Hepatocyte (in vitro differentiated cells): ENCODE measurements at regions not wholly inside any gene's neighbourhood (a gene's known extent, or its start where the extent isn't known, plus 50 kb on each side); places are given as distances from the start of the nearest gene placed in this dataset.

Source experiments
- DNase-seq: peaks from one replicate; pipeline ENCODE4 v3.0.0-alpha.2; 2016; ENCODE audit warnings: low spot score
- H2AFZ ChIP-seq: fragments of 200-600 bp; sonication (generic); 2 replicates; pipeline ENCODE4 v1.6.0; 2016; ENCODE audit warnings: antibody characterized with exemption, mild to moderate bottlenecking
- H3K27ac ChIP-seq: fragments of 200-600 bp; sonication (generic); 2 replicates; pipeline ENCODE4 v1.5.1; 2016; ENCODE audit warnings: mild to moderate bottlenecking
- H3K27me3 ChIP-seq: fragments of 200-600 bp; sonication (generic); 2 replicates; pipeline ENCODE4 v1.6.1; 2016
- H3K36me3 ChIP-seq: fragments of 200-600 bp; sonication (generic); replicated peaks from 2 replicates; pipeline ENCODE4 v1.5.1; 2016; ENCODE audit warnings: low read depth; ENCODE audit not compliant: insufficient read depth
- H3K4me1 ChIP-seq: fragments of 200-600 bp; sonication (generic); 2 replicates; pipeline ENCODE4 v1.5.1; 2016; ENCODE audit warnings: mild to moderate bottlenecking, moderate library complexity; ENCODE audit not compliant: insufficient read depth
- H3K4me2 ChIP-seq: fragments of 200-600 bp; sonication (generic); 2 replicates; pipeline ENCODE4 v1.6.0; 2016
- H3K4me3 ChIP-seq: fragments of 200-600 bp; sonication (generic); 2 replicates; pipeline ENCODE4 v1.5.1; 2016; ENCODE audit warnings: mild to moderate bottlenecking
- H3K79me2 ChIP-seq: fragments of 200-600 bp; sonication (generic); 2 replicates; pipeline ENCODE4 v1.6.0; 2017; ENCODE audit warnings: mild to moderate bottlenecking
- H3K9me2 ChIP-seq: fragments of 200-600 bp; sonication (generic); replicated peaks from 2 replicates; pipeline ENCODE4 v1.6.0; 2017; ENCODE audit warnings: mild to moderate bottlenecking; ENCODE audit not compliant: insufficient read depth
- H3K9me3 ChIP-seq: fragments of 200-600 bp; sonication (generic); 2 replicates; pipeline ENCODE4 v1.5.1; 2016; ENCODE audit warnings: low read depth, mild to moderate bottlenecking
- H4K20me1 ChIP-seq: fragments of 200-600 bp; sonication (generic); 2 replicates; pipeline ENCODE4 v1.6.0; 2016; ENCODE audit warnings: mild to moderate bottlenecking; ENCODE audit not compliant: insufficient read depth, poor library complexity, severe bottlenecking
- CTCF ChIP-seq: fragments of 200-600 bp; sonication (generic); IDR thresholded peaks from 2 replicates; pipeline ENCODE4 v1.5.1; 2016; ENCODE audit warnings: antibody characterized with exemption, mild to moderate bottlenecking; ENCODE audit not compliant: poor library complexity
- EZH2 ChIP-seq: fragments of 200-600 bp; sonication (generic); IDR thresholded peaks from 2 replicates; pipeline ENCODE4 v1.6.1; 2016; ENCODE audit warnings: antibody characterized with exemption, mild to moderate bottlenecking, borderline replicate concordance
- EZH2phosphoT487 ChIP-seq: fragments of 200-600 bp; sonication (generic); IDR thresholded peaks from one replicate; pipeline ENCODE4 v1.6.1; 2018; ENCODE audit warnings: antibody characterized with exemption, mild to moderate bottlenecking, low read depth, moderate library complexity; ENCODE audit not compliant: unreplicated experiment, severe bottlenecking
- WGBS: methylation state at CpG from one replicate; pipeline ENCODE4 v1.1.6; 2016; ENCODE audit warnings: low lambda C conversion rate; ENCODE audit errors: missing lambda C conversion rate; 5-methylcytosine and 5-hydroxymethylcytosine counted together

GRCh38 chr14:43169722-43170121 is 1337.4 kb downstream of the FSCB start:
- H3K9me3 ChIP-seq: no peaks in the 10 kb centered on the region
- no peak for DNase-seq
- no peaks in the 10 kb centered on the region for H3K27me3 ChIP-seq
- TF ChIP-seq EZH2 (no peak), EZH2phosphoT487 (no peak), CTCF (no peak)
- peaks cover 7% of the 10 kb centered on the region for H3K4me1 ChIP-seq
- no peak overlapping the region for H2AFZ ChIP-seq
- H3K27ac ChIP-seq: no peak overlapping the region
- no peaks in the 10 kb centered on the region for H3K9me2 ChIP-seq
- no peak overlapping the region for H3K4me3 ChIP-seq
- WGBS: 86% methylated on average over 2 of the region's 2 CpGs
- no peaks in the 10 kb centered on the region for H4K20me1 ChIP-seq
- H3K79me2 ChIP-seq: no peaks in the 10 kb centered on the region
- H3K36me3 ChIP-seq: no peaks in the 10 kb centered on the region
- no peak overlapping the region for H3K4me2 ChIP-seq

DNA sequence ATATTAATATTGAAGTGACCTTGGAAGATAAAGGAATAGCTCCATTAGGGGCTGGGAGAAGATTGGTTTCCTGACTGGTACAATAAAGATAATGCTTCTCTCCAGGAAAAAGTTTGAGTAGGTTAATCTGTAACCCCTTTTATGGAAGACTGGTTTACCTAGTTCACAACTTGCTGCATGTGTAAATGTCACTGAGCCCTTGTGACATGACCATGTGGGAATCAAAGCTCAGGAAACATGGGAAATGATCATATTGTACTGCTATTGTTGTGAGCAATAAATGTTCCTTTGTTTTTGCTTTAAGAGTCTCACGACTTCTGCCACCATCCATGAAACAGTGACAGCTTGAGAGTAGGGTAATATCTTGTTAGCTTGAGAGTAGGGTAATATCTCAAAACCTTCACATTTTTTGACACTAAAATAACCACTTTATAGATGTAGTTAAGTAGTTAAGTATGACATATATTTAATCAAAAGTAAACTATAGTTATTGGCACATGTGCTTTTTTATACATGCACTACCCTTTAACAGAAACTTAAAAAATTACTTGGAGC is 1338.6 kb downstream of the FSCB start:
- Histone ChIP-seq H3K4me2 (peak overlapping the region; percentile 4), H2AFZ (no peak overlapping the region), H3K36me3 (no peaks in the 10 kb centered on the region), H3K4me3 (no peak overlapping the region), H3K9me2 (no peaks in the 10 kb centered on the region), H3K27ac (peak overlapping the region; percentile 2), H3K9me3 (no peaks in the 10 kb centered on the region), H3K4me1 (peaks cover 7% of the 10 kb centered on the region), H3K27me3 (no peaks in the 10 kb centered on the region), H4K20me1 (no peaks in the 10 kb centered on the region), H3K79me2 (no peaks in the 10 kb centered on the region)
- peak; percentile 32 for DNase-seq
- 69% methylated on average over 1 of the region's 1 CpG for WGBS
- TF ChIP-seq EZH2 (no peak), EZH2phosphoT487 (no peak), CTCF (no peak)

DNA sequence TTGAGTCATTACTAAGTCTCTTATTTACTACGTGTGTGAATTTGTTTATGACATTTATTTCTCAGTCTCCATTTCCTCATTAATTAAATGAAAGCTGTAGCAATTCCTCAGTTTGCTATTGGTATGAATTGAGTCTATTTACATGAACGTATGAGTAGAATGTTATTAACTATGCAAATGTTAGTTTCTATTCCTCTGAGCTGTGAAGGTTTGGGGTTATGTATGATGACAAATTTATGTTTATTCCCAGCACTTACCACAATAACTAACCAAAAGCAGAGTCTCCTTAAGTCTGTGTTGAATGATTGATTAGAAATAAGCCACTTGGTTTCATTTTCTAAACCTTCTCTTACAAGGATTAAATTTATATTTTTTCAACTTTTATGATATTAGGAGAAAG is 1340.9 kb downstream of the FSCB start:
- H3K4me1 ChIP-seq: peaks cover 7% of the 10 kb centered on the region
- TF ChIP-seq EZH2phosphoT487 (no peak), CTCF (no peak), EZH2 (no peak)
- no peak overlapping the region for H3K4me2 ChIP-seq
- 93% methylated on average over 2 of the region's 2 CpGs for WGBS
- H2AFZ ChIP-seq: no peak overlapping the region
- H4K20me1 ChIP-seq: no peaks in the 10 kb centered on the region
- no peak for DNase-seq
- H3K4me3 ChIP-seq: no peak overlapping the region
- no peak overlapping the region for H3K27ac ChIP-seq
- H3K36me3 ChIP-seq: no peaks in the 10 kb centered on the region
- H3K27me3 ChIP-seq: no peaks in the 10 kb centered on the region
- H3K79me2 ChIP-seq: no peaks in the 10 kb centered on the region
- H3K9me3 ChIP-seq: no peaks in the 10 kb centered on the region
- H3K9me2 ChIP-seq: no peaks in the 10 kb centered on the region

DNA sequence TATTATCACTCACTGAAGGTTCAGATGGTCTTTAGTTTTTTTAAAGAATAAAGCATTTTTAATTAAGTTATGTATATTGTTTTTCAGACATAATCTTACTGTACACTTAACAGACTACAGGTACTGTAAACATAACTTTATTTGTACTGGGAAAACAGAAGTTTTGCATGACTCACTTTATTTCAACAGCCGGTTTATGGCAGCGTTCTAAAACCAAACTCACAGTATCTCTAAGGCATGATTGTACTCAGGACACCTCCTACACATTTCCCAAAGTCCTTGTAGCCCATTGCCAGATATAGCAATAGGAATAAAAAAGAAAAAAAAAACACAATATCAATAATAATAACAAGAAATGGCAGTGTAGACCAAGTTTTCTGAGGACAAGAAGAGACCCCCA is 1341.4 kb downstream of the FSCB start:
- no peaks in the 10 kb centered on the region for H3K36me3 ChIP-seq
- H3K4me2 ChIP-seq: no peak overlapping the region
- H4K20me1 ChIP-seq: no peaks in the 10 kb centered on the region
- H2AFZ ChIP-seq: no peak overlapping the region
- 74% methylated on average over 2 of the region's 2 CpGs for WGBS
- peaks cover 7% of the 10 kb centered on the region for H3K4me1 ChIP-seq
- TF ChIP-seq EZH2 (no peak), EZH2phosphoT487 (no peak), CTCF (no peak)
- H3K79me2 ChIP-seq: no peaks in the 10 kb centered on the region
- no peaks in the 10 kb centered on the region for H3K27me3 ChIP-seq
- H3K9me2 ChIP-seq: no peaks in the 10 kb centered on the region
- H3K27ac ChIP-seq: no peak overlapping the region
- DNase-seq: peak; percentile 7
- no peak overlapping the region for H3K4me3 ChIP-seq
- no peaks in the 10 kb centered on the region for H3K9me3 ChIP-seq
